Duodenal mucosa (tissue), 2 donors: ENCODE measurements at regions not wholly inside any gene's neighbourhood (a gene's known extent, or its start where the extent isn't known, plus 50 kb on each side); places are given as distances from the start of the nearest gene placed in this dataset.

Experiments
- H3K27ac ChIP-seq: one replicate; pipeline ENCODE4 v1.7.0; 2013; ENCODE audit warnings: low read depth, low read length
- H3K27me3 ChIP-seq, 2 donors: one replicate each; pipeline ENCODE4 v1.7.0; 2013; ENCODE audit warnings: low read length in 2 of 2, control low read depth in 1 of 2; ENCODE audit not compliant: insufficient read depth in 2 of 2, control insufficient read depth in 1 of 2
- H3K36me3 ChIP-seq, 2 donors: one replicate each; pipeline ENCODE4 v1.7.0; 2013; ENCODE audit warnings: low read length in 2 of 2, control low read depth in 1 of 2; ENCODE audit not compliant: insufficient read depth in 2 of 2, control insufficient read depth in 1 of 2
- H3K4me1 ChIP-seq, 2 donors: one replicate each; pipeline ENCODE4 v1.7.0; 2013; ENCODE audit warnings: low read length in 2 of 2, control low read depth in 1 of 2; ENCODE audit not compliant: insufficient read depth in 2 of 2, control insufficient read depth in 1 of 2
- H3K4me3 ChIP-seq, 2 donors: one replicate each; pipeline ENCODE4 v1.7.0; 2013; ENCODE audit warnings: low read length in 2 of 2, low read depth in 1 of 2
- H3K9ac ChIP-seq, 2 donors: one replicate each; pipeline ENCODE4 v1.7.0; 2013; ENCODE audit warnings: low read length in 2 of 2, low read depth in 1 of 2
- H3K9me3 ChIP-seq, 2 donors: one replicate each; pipeline ENCODE4 v1.7.0; 2013; ENCODE audit warnings: low read length in 2 of 2, control low read depth in 1 of 2; ENCODE audit not compliant: control insufficient read depth in 1 of 2

DNA sequence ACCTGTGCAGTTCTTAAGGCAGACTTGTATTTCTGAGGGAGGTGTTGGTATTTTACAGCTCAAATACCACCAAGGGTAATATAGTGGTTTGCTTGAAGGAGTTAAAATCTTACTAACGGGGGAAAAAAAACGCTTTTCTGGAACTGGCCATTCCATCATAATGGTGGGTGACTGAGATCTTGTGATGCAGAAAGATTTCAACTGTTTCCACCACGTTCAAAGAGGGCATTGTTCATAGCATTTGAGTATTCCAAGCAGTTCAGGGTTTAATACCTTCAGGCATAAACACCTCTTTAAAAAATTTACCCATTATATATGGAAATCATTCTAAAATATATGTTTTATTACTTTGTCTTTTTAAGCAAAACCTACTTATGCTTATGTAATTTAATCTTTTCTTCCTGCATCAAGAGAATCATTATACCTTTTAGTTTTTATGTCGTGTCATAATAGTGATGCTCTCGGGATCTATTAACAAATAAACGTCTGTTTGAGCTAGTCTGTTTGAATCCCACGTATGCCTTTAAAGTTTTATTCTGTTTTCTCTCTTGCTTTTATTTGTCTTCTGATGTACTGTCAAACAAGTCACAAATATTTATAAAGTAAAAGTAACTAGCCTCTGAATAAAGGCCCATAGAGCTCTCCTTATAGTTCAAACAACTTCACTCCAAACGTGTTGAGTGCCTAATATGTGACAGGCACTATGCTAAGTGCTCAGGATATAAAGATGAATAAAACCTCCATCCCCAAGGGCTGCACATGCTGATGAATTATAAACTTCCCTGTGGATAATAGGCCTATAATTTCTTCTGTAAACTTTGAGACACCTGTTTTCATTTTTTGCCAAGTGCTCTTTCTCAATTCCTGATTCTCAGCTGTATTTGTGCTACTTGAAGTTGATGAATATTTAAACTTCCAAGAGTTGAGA, 298.8 kb upstream of the FERMT1 start:
- no peak overlapping the region for H3K9ac ChIP-seq
- H3K27ac ChIP-seq: no peak overlapping the region
- H3K4me1 ChIP-seq: no peaks in the 10 kb centered on the region
- H3K9me3 ChIP-seq: no peaks in the 10 kb centered on the region
- H3K4me3 ChIP-seq: no peak overlapping the region
- no peaks in the 10 kb centered on the region for H3K36me3 ChIP-seq
- no peaks in the 10 kb centered on the region for H3K27me3 ChIP-seq

- Histone ChIP-seq H3K36me3 (no peaks in the 10 kb centered on the region), H3K4me1 (no peaks in the 10 kb centered on the region), H3K27me3 (no peaks in the 10 kb centered on the region), H3K4me3 (no peak overlapping the region), H3K9me3 (no peaks in the 10 kb centered on the region), H3K9ac (no peak overlapping the region), H3K27ac (no peak overlapping the region)
These were observed 297.5 kb upstream of the FERMT1 start for GRCh38 chr20:6420336-6420735.

GRCh38 chr20:6418732-6419131, 295.9 kb upstream of the FERMT1 start:
- Histone ChIP-seq H3K9ac (no peak overlapping the region), H3K27ac (no peak overlapping the region), H3K27me3 (no peaks in the 10 kb centered on the region), H3K36me3 (no peaks in the 10 kb centered on the region), H3K9me3 (no peaks in the 10 kb centered on the region), H3K4me3 (no peak overlapping the region), H3K4me1 (no peaks in the 10 kb centered on the region)

DNA sequence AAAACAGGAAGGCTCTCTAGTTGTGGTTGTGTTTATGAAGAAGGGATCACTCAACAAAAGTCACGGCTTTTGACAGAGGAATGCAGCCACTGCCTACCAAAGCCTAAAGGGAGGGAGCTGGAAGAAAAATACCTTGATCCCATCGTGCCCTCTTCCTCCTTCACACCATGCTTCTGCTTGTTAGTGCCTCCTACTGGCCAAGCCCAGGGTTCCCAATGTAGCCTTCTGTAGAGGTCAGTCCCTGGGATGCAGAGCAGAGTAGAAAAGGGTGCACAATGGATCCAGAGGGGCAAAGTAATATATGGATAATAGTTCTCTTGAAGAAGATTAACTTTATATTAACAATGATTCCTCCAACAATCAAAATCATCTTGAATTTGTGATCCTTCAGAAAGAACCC, 293.5 kb upstream of the FERMT1 start:
- Histone ChIP-seq H3K27me3 (no peaks in the 10 kb centered on the region), H3K9ac (no peak overlapping the region), H3K9me3 (no peaks in the 10 kb centered on the region), H3K4me3 (no peak overlapping the region), H3K4me1 (no peaks in the 10 kb centered on the region), H3K27ac (no peak overlapping the region), H3K36me3 (no peaks in the 10 kb centered on the region)

DNA sequence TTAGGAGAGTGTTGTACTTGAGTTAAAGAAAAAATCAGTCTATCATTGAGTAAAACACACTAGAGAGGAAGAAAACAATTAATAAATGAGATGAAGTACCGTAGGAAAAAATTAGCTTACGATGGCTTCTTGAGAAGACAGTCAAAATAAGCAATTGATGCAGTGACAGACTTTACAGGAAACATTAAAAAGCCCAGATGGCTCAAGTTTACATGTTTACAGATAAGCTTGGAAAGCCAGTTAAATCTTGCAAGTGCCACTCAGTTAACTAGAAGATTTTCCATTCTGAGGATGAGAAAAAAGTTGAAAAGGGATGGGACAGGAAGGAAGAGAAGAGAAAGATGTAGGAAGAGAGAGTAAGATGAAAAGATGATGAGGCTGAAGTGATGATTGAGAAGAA, 288.8 kb upstream of the FERMT1 start:
- Histone ChIP-seq H3K4me1 (no peaks in the 10 kb centered on the region), H3K36me3 (no peaks in the 10 kb centered on the region), H3K9ac (no peak overlapping the region), H3K4me3 (no peak overlapping the region), H3K27ac (no peak overlapping the region), H3K9me3 (no peaks in the 10 kb centered on the region), H3K27me3 (no peaks in the 10 kb centered on the region)

DNA sequence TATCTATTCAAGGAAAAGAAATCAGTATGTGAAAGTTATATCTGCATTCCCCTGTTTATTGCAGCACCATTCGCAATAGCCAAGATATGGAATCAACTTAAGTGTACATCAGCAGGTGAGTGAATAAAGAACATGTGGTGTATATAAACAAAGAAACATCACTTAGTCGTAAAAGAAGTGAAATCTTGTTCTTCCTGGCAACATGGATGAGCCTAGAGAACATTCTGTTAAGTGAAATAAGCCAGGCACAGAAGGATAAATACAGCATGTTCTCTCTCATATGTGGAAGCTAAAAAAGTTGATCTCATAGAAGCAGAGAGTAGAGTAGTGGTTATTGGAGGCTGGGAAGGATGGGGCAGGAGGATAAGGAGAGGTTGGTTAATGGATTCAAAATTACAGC, 287.9 kb upstream of the FERMT1 start:
- Histone ChIP-seq H3K9me3 (no peaks in the 10 kb centered on the region), H3K4me3 (no peak overlapping the region), H3K9ac (no peak overlapping the region), H3K36me3 (no peaks in the 10 kb centered on the region), H3K27me3 (no peaks in the 10 kb centered on the region), H3K4me1 (no peaks in the 10 kb centered on the region), H3K27ac (no peak overlapping the region)

DNA sequence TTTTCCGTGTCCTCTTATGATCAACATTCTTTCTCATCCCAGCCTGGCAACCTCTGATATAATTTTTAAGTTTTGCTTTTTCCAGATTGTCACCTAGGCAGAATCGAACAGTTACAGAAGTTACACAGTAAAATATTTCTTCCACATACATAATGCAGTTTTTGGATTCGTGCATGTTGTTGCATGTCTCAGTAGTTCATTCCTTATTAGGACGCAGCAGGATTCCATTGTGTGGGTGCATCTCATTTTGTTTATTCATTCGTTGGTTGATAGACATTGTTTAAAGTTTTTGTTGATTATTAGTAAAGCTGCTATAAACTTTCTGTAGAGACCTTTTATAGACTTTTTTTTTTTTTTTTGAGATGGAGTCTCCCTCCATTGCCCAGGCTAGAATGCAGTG, 284.3 kb upstream of the FERMT1 start:
- no peaks in the 10 kb centered on the region for H3K9me3 ChIP-seq
- no peaks in the 10 kb centered on the region for H3K27me3 ChIP-seq
- H3K36me3 ChIP-seq: no peaks in the 10 kb centered on the region

GRCh38 chr20:6401893-6402557, 279.2 kb upstream of the FERMT1 start:
- Histone ChIP-seq H3K36me3 (no peaks in the 10 kb centered on the region), H3K27ac (no peak overlapping the region), H3K4me1 (no peaks in the 10 kb centered on the region), H3K4me3 (no peak overlapping the region), H3K9ac (no peak overlapping the region), H3K9me3 (no peaks in the 10 kb centered on the region), H3K27me3 (no peaks in the 10 kb centered on the region)

More for the DNA sequence above, 284.3 kb upstream of the FERMT1 start:
- Histone ChIP-seq H3K4me3 (no peak overlapping the region), H3K9ac (no peak overlapping the region), H3K27ac (no peak overlapping the region), H3K4me1 (no peaks in the 10 kb centered on the region)

GRCh38 chr20:6397115-6397514, 274.3 kb upstream of the FERMT1 start:
- Histone ChIP-seq H3K27me3 (no peaks in the 10 kb centered on the region), H3K27ac (no peak overlapping the region), H3K4me3 (no peak overlapping the region), H3K9me3 (no peaks in the 10 kb centered on the region), H3K36me3 (no peaks in the 10 kb centered on the region), H3K9ac (no peak overlapping the region), H3K4me1 (no peaks in the 10 kb centered on the region)

- Histone ChIP-seq H3K27ac (no peak overlapping the region), H3K9ac (no peak overlapping the region), H3K9me3 (no peaks in the 10 kb centered on the region), H3K27me3 (no peaks in the 10 kb centered on the region), H3K4me3 (no peak overlapping the region), H3K36me3 (no peaks in the 10 kb centered on the region), H3K4me1 (no peaks in the 10 kb centered on the region)
These were observed 272.9 kb upstream of the FERMT1 start for GRCh38 chr20:6395695-6396094.
